ENCODE measurements at regions not wholly inside any gene's neighbourhood (a gene's known extent, or its start where the extent isn't known, plus 50 kb on each side); places are given as distances from the start of the nearest gene placed in this dataset.

- H3K27ac ChIP-seq: no peak overlapping the region
- H3K27me3 ChIP-seq (replicated peaks; ENCODE audit: insufficient read depth): no peaks in the 10 kb centered on the region
- TF ChIP-seq POLR2AphosphoS5 (IDR thresholded peaks at IDR 0.05) (no peak), POLR2A (IDR thresholded peaks at IDR 0.05) (no peak), CTCF (IDR thresholded peaks at IDR 0.05) (no peak)
- WGBS: 79% methylated on average over 2 of the region's 2 CpGs
- H3K36me3 ChIP-seq: no peaks in the 10 kb centered on the region
- intact Hi-C loops (cut with DNase I): no loop called here
- no peaks in the 10 kb centered on the region for H3K4me1 ChIP-seq (replicated peaks)
- no peak overlapping the region for H3K4me3 ChIP-seq
- DNase-seq (ENCODE audit: low spot score): no peak
- no peaks in the 10 kb centered on the region for H3K9me3 ChIP-seq
Observed at GRCh38 chr13:66040506-66040905, 1189.6 kb downstream of the PCDH9 start.

- DNase-seq (ENCODE audit: low spot score): no peak
- H3K27ac ChIP-seq: no peak overlapping the region
- TF ChIP-seq POLR2A (IDR thresholded peaks at IDR 0.05) (no peak), CTCF (IDR thresholded peaks at IDR 0.05) (no peak), POLR2AphosphoS5 (IDR thresholded peaks at IDR 0.05) (no peak)
- intact Hi-C loops (cut with DNase I): no loop called here
- 44% methylated on average over 2 of the region's 2 CpGs for WGBS
- no peak overlapping the region for H3K4me3 ChIP-seq
- no peaks in the 10 kb centered on the region for H3K27me3 ChIP-seq (replicated peaks; ENCODE audit: insufficient read depth)
- H3K9me3 ChIP-seq: no peaks in the 10 kb centered on the region
- H3K4me1 ChIP-seq (replicated peaks): no peaks in the 10 kb centered on the region
- H3K36me3 ChIP-seq: no peaks in the 10 kb centered on the region
Observed at GRCh38 chr13:66037096-66037495, 1193.0 kb downstream of the PCDH9 start.

- Histone ChIP-seq H3K4me1 (replicated peaks) (no peaks in the 10 kb centered on the region), H3K27me3 (replicated peaks; ENCODE audit: insufficient read depth) (no peaks in the 10 kb centered on the region), H3K4me3 (no peak overlapping the region), H3K36me3 (no peaks in the 10 kb centered on the region), H3K27ac (no peak overlapping the region), H3K9me3 (no peaks in the 10 kb centered on the region)
- intact Hi-C loops (cut with DNase I): no loop called here
- TF ChIP-seq POLR2A (IDR thresholded peaks at IDR 0.05): no peak
- TF ChIP-seq POLR2AphosphoS5 (IDR thresholded peaks at IDR 0.05): no peak
- TF ChIP-seq CTCF (IDR thresholded peaks at IDR 0.05): no peak
- 21% methylated on average over 2 of the region's 2 CpGs for WGBS
- DNase-seq (ENCODE audit: low spot score): no peak
Observed at GRCh38 chr13:66036636-66037035, 1193.5 kb downstream of the PCDH9 start.

- H3K27me3 ChIP-seq (replicated peaks; ENCODE audit: insufficient read depth): no peaks in the 10 kb centered on the region
- DNase-seq (ENCODE audit: low spot score): no peak
- TF ChIP-seq CTCF (IDR thresholded peaks at IDR 0.05): no peak
- TF ChIP-seq POLR2A (IDR thresholded peaks at IDR 0.05): no peak
- no peak for TF ChIP-seq POLR2AphosphoS5 (IDR thresholded peaks at IDR 0.05)
- H3K9me3 ChIP-seq: no peaks in the 10 kb centered on the region
- WGBS: 30% methylated on average over 2 of the region's 2 CpGs
- no peak overlapping the region for H3K4me3 ChIP-seq
- H3K36me3 ChIP-seq: no peaks in the 10 kb centered on the region
- no peak overlapping the region for H3K27ac ChIP-seq
- intact Hi-C loops (cut with DNase I): no loop called here
- H3K4me1 ChIP-seq (replicated peaks): no peaks in the 10 kb centered on the region
Observed at GRCh38 chr13:66036024-66036614, 1194.0 kb downstream of the PCDH9 start.

GRCh38 chr13:66033924-66034323, 1196.2 kb downstream of the PCDH9 start:
- Histone ChIP-seq H3K4me3 (no peak overlapping the region), H3K4me1 (replicated peaks) (no peaks in the 10 kb centered on the region), H3K27ac (no peak overlapping the region), H3K9me3 (no peaks in the 10 kb centered on the region), H3K36me3 (no peaks in the 10 kb centered on the region), H3K27me3 (replicated peaks; ENCODE audit: insufficient read depth) (no peaks in the 10 kb centered on the region)
- TF ChIP-seq POLR2AphosphoS5 (IDR thresholded peaks at IDR 0.05) (no peak), CTCF (IDR thresholded peaks at IDR 0.05) (no peak), POLR2A (IDR thresholded peaks at IDR 0.05) (no peak)
- no peak for DNase-seq (ENCODE audit: low spot score)
- WGBS: 68% methylated on average over 1 of the region's 1 CpG
- intact Hi-C loops (cut with DNase I): no loop called here

Data from prostate gland (tissue), 2 donors.